GM18858 (cell line): ENCODE measurements at regions not wholly inside any gene's neighbourhood (a gene's known extent, or its start where the extent isn't known, plus 50 kb on each side); places are given as distances from the start of the nearest gene placed in this dataset.
"Not testable (repeated sequence)": the region's sequence is repeated elsewhere in the genome, so short reads cannot be mapped to it uniquely, and the experiment has no call there.

Experiments
- ATAC-seq: cut with Tn5 transposase; IDR thresholded peaks from one replicate; pipeline ENCODE4 v1.9.1; 2021; ENCODE audit not compliant: unreplicated experiment

DNA sequence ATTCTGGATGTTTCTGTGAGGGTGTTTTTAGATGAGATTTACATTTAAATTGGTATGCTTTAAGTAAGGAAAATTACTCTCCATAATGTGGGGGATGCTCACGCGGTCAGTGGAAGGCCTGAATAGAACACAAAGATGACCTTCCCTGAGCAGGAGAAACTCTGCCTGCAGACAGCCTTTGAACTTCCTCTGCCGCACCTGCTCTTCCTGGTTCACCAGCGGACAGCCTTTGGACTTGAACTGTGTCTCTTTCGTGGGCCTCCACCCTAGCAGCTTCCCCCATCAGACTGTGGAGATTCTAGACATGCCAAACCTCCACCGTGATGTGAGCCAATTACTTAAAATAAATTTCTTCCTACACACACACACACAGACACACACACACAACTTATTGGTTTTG lies 210.7 kb downstream of the EFCAB11 start:
- ATAC-seq = no peak

DNA sequence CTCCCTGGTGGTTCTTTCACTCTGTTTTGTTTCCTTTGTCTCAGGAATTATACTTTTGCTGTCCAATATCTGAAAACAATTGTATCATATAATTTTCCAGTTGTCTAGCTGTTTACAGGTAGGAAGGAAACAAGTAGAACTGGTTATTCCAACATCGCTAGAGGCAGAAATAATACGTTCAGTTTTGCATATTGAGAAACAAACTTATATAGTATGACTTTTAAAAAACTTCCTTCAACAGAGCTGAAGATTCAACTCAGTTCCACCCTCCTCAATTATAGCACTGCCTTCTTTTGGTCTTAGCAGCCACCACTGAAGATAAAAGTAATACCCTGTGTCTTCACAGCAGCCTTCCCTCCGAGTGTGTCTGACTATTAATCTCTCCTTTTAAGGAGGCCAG lies 214.3 kb downstream of the EFCAB11 start:
- no peak for ATAC-seq

- no peak for ATAC-seq
Measured at GRCh38 chr14:89736881-89737280, 217.6 kb downstream of the EFCAB11 start.

- no peak for ATAC-seq
Measured at GRCh38 chr14:89731396-89731933, 223.1 kb downstream of the EFCAB11 start.

DNA sequence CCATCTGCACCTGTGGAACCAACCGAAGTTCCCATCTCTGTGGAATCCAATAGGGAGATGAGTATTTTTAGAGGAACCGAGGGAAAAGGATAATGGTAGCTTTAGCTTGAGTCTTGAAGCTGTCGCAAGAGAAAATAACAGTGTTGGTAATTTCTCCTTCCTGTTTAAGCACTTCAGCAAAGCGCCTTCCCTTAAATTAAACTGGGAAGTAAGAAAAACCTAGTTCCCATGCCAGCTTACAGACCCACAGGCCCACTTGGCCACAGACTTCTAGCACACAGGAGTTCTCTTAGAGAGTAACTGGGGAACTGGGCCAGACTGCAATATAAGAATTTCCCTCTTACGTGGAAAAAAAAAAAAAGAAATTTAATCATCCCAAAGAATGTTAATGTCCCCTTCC lies 223.8 kb downstream of the EFCAB11 start:
- no peak for ATAC-seq

DNA sequence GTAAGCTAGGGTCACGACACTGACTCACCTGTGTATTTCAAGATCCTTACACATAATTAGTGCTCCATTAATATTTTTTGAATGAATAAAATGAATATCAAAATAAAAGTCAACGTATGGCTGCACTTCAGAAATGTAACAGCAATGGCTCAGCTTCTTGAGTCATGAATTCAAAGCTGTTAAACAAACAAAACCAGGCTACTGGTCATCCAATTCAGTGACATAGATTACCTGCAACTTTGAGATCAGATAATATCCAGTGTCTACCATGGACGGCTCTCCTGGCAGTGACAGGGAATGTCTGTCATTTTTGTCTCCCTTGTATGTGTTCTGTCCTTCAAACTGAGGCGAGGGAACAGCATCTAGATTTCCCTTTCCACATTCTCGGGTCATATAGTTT lies 225.6 kb downstream of the EFCAB11 start:
- no peak for ATAC-seq

DNA sequence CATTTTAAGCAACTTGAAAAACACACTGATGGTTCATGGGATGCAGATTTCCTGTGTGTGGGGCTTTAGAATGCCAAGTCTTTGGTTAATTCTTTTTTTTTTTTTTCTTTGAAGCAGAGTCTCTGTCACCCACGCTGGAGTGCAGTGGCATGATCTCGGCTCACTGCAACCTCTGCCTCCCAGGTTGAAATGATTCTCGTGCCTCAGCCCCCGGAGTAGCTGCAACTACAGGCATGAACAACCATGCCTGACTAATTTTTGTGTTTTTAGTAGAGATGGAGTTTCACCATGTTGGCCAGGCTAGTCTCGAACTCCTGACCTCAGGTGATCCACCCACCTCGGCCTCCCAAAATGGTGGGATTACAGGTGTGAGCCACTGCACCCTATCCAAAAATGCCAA lies 228.3 kb downstream of the EFCAB11 start:
- not testable (repeated sequence) for ATAC-seq

GRCh38 chr14:89724628-89724960 lies 229.9 kb downstream of the EFCAB11 start:
- ATAC-seq = no peak

DNA sequence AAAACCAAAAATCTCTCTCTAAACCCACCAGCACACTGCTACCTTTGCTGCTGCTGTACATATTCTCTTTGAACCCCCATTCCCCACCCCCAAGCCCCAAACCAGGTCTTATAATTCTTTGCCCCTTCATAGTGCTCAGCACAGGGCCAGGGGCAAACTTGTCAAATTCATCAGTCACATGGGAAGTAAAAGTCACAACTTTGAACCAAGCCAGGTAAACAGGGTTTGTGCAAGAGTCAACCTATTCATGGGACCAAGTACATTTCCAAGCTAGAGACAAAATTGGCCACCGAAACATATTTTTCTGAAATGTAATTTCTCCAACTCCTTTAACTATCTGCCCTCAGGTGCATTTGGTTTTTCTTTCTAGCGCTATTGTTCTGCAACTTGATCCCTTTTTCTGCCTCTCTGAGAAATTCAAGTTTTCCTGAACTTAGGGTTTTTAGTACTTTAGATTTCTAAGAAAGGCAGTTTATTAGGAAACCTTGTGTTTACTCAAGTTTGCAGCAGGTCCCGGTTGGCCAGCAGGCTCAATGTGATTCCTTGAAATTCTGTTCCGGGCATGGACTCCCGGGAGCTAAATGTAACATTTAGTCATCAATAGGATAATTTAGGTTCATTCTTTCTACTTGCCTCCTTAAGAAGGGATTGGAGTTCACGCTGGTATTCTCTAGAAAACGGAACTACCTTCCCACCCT lies 230.5 kb downstream of the EFCAB11 start:
- no peak for ATAC-seq

GRCh38 chr14:89721956-89722355 lies 232.6 kb downstream of the EFCAB11 start:
- no peak for ATAC-seq

DNA sequence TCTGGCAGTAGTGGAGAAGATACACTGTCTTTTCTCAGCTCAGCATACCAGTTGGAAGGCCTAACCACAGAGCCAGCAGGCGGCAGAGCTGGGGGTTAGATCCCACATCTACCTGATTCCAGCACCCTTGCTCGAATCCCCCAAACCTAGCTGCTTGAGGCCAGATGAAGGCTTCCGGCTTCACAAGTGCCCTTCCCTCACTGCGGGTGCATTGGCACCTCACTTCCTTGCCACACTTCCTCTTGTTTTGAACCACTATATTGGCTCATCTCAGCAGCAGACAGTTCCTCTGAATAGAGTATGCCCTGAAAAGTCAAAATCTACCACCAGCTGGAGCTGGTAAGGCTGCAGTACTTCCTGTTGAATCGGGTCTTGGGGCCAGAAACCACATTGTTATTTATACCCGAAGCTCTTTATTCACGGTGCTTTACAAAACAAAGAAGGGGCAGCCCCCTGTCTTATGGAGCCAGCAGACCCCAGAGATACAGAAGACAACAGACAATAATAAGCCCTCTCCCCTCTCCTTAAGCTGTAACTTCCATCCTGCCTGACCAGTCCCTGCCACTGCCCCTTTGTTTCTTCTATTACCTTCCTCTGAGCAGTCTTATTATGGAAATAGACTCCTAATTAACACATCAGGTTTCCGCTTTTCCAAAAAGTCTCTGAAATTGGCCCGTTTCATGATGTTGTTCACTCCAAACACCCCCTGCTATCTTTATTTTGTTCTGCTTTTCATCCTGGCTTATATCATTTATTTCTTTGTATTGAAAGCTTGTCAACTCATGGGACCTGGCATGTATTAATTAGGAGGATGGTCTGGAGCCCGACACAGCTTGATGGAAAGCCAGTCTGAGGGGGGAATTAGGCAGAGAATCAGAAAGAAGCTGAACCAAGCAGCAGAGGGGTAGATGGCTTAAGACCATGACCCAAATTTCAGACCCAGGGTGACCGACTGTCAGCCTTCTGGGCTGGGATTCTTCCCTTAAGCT lies 233.5 kb downstream of the EFCAB11 start:
- ATAC-seq = peak; percentile 69

GRCh38 chr14:89720076-89720687 lies 234.3 kb downstream of the EFCAB11 start:
- ATAC-seq = no peak

GRCh38 chr14:89719366-89720075 lies 235.0 kb downstream of the EFCAB11 start:
- ATAC-seq = no peak

DNA sequence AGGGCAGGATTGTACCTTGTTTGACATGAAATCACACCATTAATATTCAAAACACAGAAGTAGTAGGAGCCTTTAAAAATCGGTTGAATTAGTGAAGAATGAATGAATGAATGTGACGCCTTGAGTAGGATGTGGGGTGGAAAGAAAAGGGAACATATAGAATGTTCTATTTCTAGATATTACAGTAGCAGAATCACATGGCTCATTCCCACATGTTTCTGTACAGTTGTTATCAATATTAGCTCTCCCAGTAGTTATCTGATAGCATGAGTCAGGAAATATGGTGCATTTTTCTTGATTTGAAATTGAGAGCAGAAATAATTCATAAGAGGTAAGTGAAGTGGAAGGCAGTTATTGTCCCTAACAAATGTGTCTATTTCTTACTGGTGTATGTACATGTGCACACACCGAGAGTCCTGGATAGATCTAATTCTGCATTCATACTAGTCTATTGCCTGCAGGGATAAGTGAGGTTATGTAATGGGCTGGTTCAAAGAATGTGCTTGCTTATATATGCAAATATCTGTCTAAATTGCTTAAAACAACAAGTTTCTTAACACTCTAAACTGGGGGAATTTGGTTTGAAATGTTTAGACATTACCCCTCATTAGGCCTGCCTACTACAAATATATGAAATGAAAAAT lies 245.4 kb downstream of the EFCAB11 start:
- ATAC-seq = no peak

- ATAC-seq = no peak
Measured at GRCh38 chr14:89707086-89707485, 247.4 kb downstream of the EFCAB11 start.

DNA sequence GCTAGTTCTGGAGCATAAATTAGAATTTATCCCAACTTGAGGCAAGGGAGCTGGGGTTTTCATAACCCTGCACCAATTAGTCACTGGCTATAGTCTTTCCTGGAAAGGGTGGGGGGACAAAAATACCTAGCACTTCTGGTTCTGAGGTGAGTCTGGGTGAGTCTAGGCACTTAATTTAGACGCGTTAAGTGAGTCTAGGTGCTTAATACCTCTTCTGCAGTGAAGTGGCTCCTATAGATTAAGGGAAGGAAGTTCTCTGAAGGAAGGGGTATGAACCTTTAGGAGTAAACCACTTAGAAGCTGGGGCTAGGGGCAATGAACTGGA lies 251.7 kb downstream of the EFCAB11 start:
- ATAC-seq = no peak

- no peak for ATAC-seq
Measured at GRCh38 chr14:89702073-89702875, 252.3 kb downstream of the EFCAB11 start.

GRCh38 chr14:89701211-89702043 lies 253.1 kb downstream of the EFCAB11 start:
- peak; percentile 67 for ATAC-seq

- ATAC-seq = no peak
Measured at GRCh38 chr14:89700801-89701200, 253.7 kb downstream of the EFCAB11 start.
